ENCODE measurements at regions not wholly inside any gene's neighbourhood (a gene's known extent, or its start where the extent isn't known, plus 50 kb on each side); places are given as distances from the start of the nearest gene placed in this dataset.

DNA sequence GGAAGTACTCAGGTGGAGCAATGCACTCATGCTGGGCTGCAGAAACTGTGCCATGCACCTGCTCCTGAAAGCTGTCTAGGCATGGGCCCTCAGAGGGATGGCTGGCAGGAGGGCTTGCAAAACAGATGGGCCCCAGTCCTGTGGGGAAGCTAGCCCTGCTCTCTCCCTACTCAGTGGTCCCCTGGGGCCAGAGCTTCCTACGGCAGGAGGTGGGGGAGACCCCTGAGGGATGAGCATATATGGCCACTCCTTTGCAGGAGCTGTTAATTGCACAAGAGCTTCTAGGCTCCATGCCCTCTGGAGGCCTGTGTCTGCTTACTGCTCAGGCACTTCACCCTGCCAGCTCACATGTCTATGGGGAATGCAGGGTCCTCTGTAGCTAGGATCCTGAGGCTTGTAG is 545.3 kb upstream of the PTPRD start:
- no peaks in the 10 kb centered on the region for H3K27me3 ChIP-seq (replicated peaks in 1 of 4; ENCODE audit: control extremely low read depth in 1 of 4, control insufficient read depth in 3 of 4, insufficient read depth in 4 of 4, low read length in 3 of 4)
- no peaks in the 10 kb centered on the region for H3K4me1 ChIP-seq (ENCODE audit: control insufficient read depth in 2 of 2, insufficient read depth in 2 of 2, low read length in 2 of 2)
- H3K4me3 ChIP-seq (ENCODE audit: control extremely low read depth in 1 of 5, extremely low read depth in 1 of 5, insufficient read depth in 1 of 5, low read depth in 2 of 5, low read length in 4 of 5), result no peak overlapping the region
- H3K36me3 ChIP-seq (replicated peaks in 1 of 2; ENCODE audit: control extremely low read depth in 1 of 2, control insufficient read depth in 1 of 2, extremely low read depth in 1 of 2, insufficient read depth in 2 of 2, low read length in 1 of 2), result no peaks in the 10 kb centered on the region
- WGBS (ENCODE audit: insufficient coverage), result 88% methylated on average over 1 of the region's 1 CpG
- H3K9me3 ChIP-seq (ENCODE audit: control extremely low read depth in 1 of 3, control insufficient read depth in 2 of 3, insufficient read depth in 1 of 3, low read length in 2 of 3), result peaks cover 0 to 9% (median 0%) of the 10 kb centered on the region in 3 donors
- intact Hi-C loops (cut with micrococcal nuclease), result no loop called here
- ChIA-PET POLR2A (no interaction called here), CTCF (no interaction called here)
- Mint-ChIP-seq H3K4me3 (no peak overlapping the region), H3K27ac (no peak overlapping the region), H3K4me1 (no peaks in the 10 kb centered on the region), H3K9me3 (ENCODE audit: insufficient read depth) (peaks cover 8% of the 10 kb centered on the region), H3K27me3 (no peaks in the 10 kb centered on the region)
- H4K20me1 ChIP-seq (ENCODE audit: control insufficient read depth, insufficient read depth, low read length, poor library complexity, severe bottlenecking), result no peaks in the 10 kb centered on the region
- H3K27ac ChIP-seq (ENCODE audit: low read length in 2 of 2), result no peak overlapping the region
- no peak for ATAC-seq (ENCODE audit: low read depth)
- DNase-seq, result no peak
- H3K4me2 ChIP-seq (replicated peaks; ENCODE audit: low read depth, low read length, poor library complexity, severe bottlenecking), result no peak overlapping the region
- no peak overlapping the region for H2AFZ ChIP-seq (ENCODE audit: insufficient read depth, low read depth, low read length, poor library complexity, severe bottlenecking)
- no peak for TF ChIP-seq EZH2 (IDR thresholded peaks at IDR 0.05; ENCODE audit: borderline replicate concordance, insufficient read depth, low read depth, low read length, poor library complexity, severe bottlenecking)
- TF ChIP-seq, protein P1, sequence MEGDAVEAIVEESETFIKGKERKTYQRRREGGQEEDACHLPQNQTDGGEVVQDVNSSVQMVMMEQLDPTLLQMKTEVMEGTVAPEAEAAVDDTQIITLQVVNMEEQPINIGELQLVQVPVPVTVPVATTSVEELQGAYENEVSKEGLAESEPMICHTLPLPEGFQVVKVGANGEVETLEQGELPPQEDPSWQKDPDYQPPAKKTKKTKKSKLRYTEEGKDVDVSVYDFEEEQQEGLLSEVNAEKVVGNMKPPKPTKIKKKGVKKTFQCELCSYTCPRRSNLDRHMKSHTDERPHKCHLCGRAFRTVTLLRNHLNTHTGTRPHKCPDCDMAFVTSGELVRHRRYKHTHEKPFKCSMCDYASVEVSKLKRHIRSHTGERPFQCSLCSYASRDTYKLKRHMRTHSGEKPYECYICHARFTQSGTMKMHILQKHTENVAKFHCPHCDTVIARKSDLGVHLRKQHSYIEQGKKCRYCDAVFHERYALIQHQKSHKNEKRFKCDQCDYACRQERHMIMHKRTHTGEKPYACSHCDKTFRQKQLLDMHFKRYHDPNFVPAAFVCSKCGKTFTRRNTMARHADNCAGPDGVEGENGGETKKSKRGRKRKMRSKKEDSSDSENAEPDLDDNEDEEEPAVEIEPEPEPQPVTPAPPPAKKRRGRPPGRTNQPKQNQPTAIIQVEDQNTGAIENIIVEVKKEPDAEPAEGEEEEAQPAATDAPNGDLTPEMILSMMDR (IDR thresholded peaks at IDR 0.05), result no peak
- no peaks in the 10 kb centered on the region for H3K79me2 ChIP-seq (ENCODE audit: control insufficient read depth, insufficient read depth, low read length)
- no peak overlapping the region for H3K9ac ChIP-seq (ENCODE audit: low read length)

DNA sequence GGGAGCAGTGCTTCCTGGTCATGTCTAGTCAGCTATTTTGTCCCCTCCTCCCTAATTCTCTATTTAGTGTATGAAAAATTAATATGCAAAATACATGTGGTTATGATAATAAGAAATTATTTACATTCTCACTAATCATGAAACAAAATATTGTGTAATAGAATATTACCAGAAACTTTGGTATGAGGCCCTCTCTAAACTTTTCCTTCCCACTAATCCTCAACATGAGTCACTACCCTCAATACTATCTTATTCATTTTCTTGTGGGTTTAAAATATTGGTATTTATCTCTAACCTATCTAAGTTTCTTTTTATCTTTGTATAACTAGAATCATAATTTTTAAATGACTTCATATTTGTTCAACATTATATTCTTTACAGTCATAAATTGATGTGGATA is 545.9 kb upstream of the PTPRD start:
- no peaks in the 10 kb centered on the region for H3K27me3 Mint-ChIP-seq
- Histone ChIP-seq H2AFZ (ENCODE audit: insufficient read depth, low read depth, low read length, poor library complexity, severe bottlenecking) (no peak overlapping the region), H4K20me1 (ENCODE audit: control insufficient read depth, insufficient read depth, low read length, poor library complexity, severe bottlenecking) (no peaks in the 10 kb centered on the region), H3K36me3 (replicated peaks in 1 of 2; ENCODE audit: control extremely low read depth in 1 of 2, control insufficient read depth in 1 of 2, extremely low read depth in 1 of 2, insufficient read depth in 2 of 2, low read length in 1 of 2) (no peaks in the 10 kb centered on the region), H3K4me2 (replicated peaks; ENCODE audit: low read depth, low read length, poor library complexity, severe bottlenecking) (no peak overlapping the region), H3K27me3 (replicated peaks in 1 of 4; ENCODE audit: control extremely low read depth in 1 of 4, control insufficient read depth in 3 of 4, insufficient read depth in 4 of 4, low read length in 3 of 4) (no peaks in the 10 kb centered on the region), H3K79me2 (ENCODE audit: control insufficient read depth, insufficient read depth, low read length) (no peaks in the 10 kb centered on the region), H3K27ac (ENCODE audit: low read length in 2 of 2) (no peak overlapping the region), H3K4me3 (ENCODE audit: control extremely low read depth in 1 of 5, extremely low read depth in 1 of 5, insufficient read depth in 1 of 5, low read depth in 2 of 5, low read length in 4 of 5) (no peak overlapping the region), H3K4me1 (ENCODE audit: control insufficient read depth in 2 of 2, insufficient read depth in 2 of 2, low read length in 2 of 2) (no peaks in the 10 kb centered on the region), H3K9ac (ENCODE audit: low read length) (no peak overlapping the region), H3K9me3 (ENCODE audit: control extremely low read depth in 1 of 3, control insufficient read depth in 2 of 3, insufficient read depth in 1 of 3, low read length in 2 of 3) (peaks cover 0 to 9% (median 0%) of the 10 kb centered on the region in 3 donors)
- DNase-seq, result no peak
- no peak overlapping the region for H3K27ac Mint-ChIP-seq
- ChIA-PET POLR2A (no interaction called here), CTCF (no interaction called here)
- no peak for ATAC-seq (ENCODE audit: low read depth)
- intact Hi-C loops (cut with micrococcal nuclease), result no loop called here
- peaks cover 8% of the 10 kb centered on the region for H3K9me3 Mint-ChIP-seq (ENCODE audit: insufficient read depth)
- TF ChIP-seq EZH2 (IDR thresholded peaks at IDR 0.05; ENCODE audit: borderline replicate concordance, insufficient read depth, low read depth, low read length, poor library complexity, severe bottlenecking), result no peak
- TF ChIP-seq, protein P1 (IDR thresholded peaks at IDR 0.05), result no peak
- H3K4me1 Mint-ChIP-seq, result no peaks in the 10 kb centered on the region
- no peak overlapping the region for H3K4me3 Mint-ChIP-seq

All from B cell (primary cell).